ENCODE measurements at regions not wholly inside any gene's neighbourhood (a gene's known extent, or its start where the extent isn't known, plus 50 kb on each side); places are given as distances from the start of the nearest gene placed in this dataset.
"Not testable (repeated sequence)": the region's sequence is repeated elsewhere in the genome, so short reads cannot be mapped to it uniquely, and the experiment has no call there.

GRCh38 chr10:61818251-61818650 lies 83.2 kb upstream of the ARID5B start:
- CTCF ChIA-PET: interaction anchor here (1.2 kb wide), 1 partner anchor 9 kb away, joined by 6 read pairs; no protein-coding TSS in a partner anchor

DNA sequence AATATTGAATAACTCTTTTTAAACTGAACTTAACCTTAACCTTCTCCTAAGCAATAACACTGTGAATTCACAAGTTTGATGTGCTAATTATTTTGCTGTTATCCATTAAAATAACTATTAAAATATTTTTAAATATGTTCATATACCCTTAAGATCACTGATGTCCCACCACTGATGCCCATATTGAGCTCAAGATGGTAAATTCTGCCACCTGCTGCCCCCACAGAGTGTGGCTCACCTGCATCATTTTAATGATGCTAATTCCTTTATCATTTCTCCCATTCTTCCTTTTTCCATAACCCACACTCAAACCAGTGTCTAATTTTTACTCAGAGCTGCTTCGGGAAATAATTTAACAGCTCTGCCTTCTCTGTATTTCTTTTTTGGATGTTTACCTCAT lies 82.3 kb upstream of the ARID5B start:
- no peak for DNase-seq
- no peaks in the 10 kb centered on the region for H3K36me3 Mint-ChIP-seq (ENCODE audit: low read depth)
- no peak overlapping the region for H3K27ac Mint-ChIP-seq
- H3K4me1 Mint-ChIP-seq: no peaks in the 10 kb centered on the region
- no peak overlapping the region for H3K4me3 Mint-ChIP-seq
- ChIA-PET POLR2A (no interaction called here), CTCF (interaction anchor here (0.6 to 2.1 kb wide), 6 partner anchors 8 to 163 kb away, joined by 3 to 6 read pairs (median 3); no protein-coding TSS in a partner anchor)
- no peaks in the 10 kb centered on the region for H3K27me3 Mint-ChIP-seq
- H3K9me3 Mint-ChIP-seq: no peaks in the 10 kb centered on the region

More at GRCh38 chr10:61818251-61818650, 83.2 kb upstream of the ARID5B start:
- H3K27me3 Mint-ChIP-seq; H3K27ac Mint-ChIP-seq; H3K4me3 Mint-ChIP-seq; POLR2A ChIA-PET; DNase-seq; H3K4me1 Mint-ChIP-seq; H3K9me3 Mint-ChIP-seq; H3K36me3 Mint-ChIP-seq (ENCODE audit: low read depth): not testable (repeated sequence)

DNA sequence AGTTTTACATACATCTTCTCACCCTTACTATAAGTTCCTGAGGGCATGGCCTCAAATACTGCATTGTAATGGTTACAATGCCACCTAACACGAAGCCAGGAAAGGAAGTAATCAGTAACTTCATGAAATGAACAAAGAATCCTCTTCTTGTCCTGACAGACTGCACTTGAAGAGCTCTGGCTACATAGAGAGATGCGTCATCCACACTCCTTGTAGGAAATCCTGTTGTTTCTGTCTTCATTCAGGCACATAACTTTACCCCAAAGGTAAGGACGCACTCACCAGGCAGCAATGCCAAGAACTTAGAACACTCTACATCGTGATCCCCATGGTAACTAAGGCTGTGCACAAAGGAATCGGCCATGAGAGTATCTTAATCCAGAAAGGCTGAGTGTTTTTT lies 80.3 kb upstream of the ARID5B start:
- no peaks in the 10 kb centered on the region for H3K36me3 Mint-ChIP-seq (ENCODE audit: low read depth)
- POLR2A ChIA-PET: no interaction called here
- no peak for DNase-seq
- H3K4me1 Mint-ChIP-seq: no peaks in the 10 kb centered on the region
- no peaks in the 10 kb centered on the region for H3K9me3 Mint-ChIP-seq
- H3K27me3 Mint-ChIP-seq: no peaks in the 10 kb centered on the region
- no peak overlapping the region for H3K27ac Mint-ChIP-seq
- no peak overlapping the region for H3K4me3 Mint-ChIP-seq
- CTCF ChIA-PET: interaction anchor here (1.1 kb wide), 1 partner anchor 70 kb away, joined by 6 read pairs; no protein-coding TSS in a partner anchor

- Mint-ChIP-seq H3K27me3 (no peaks in the 10 kb centered on the region), H3K9me3 (no peaks in the 10 kb centered on the region), H3K27ac (no peak overlapping the region), H3K36me3 (ENCODE audit: low read depth) (no peaks in the 10 kb centered on the region), H3K4me1 (no peaks in the 10 kb centered on the region), H3K4me3 (no peak overlapping the region)
- CTCF ChIA-PET: interaction anchor here (1.1 kb wide), 1 partner anchor 70 kb away, joined by 6 read pairs; no protein-coding TSS in a partner anchor
- POLR2A ChIA-PET: no interaction called here
- DNase-seq: no peak
These were observed 79.8 kb upstream of the ARID5B start for GRCh38 chr10:61821693-61822092.

GRCh38 chr10:61822096-61822495 lies 79.4 kb upstream of the ARID5B start:
- Mint-ChIP-seq H3K4me1 (no peaks in the 10 kb centered on the region), H3K27me3 (no peaks in the 10 kb centered on the region), H3K9me3 (no peaks in the 10 kb centered on the region), H3K27ac (no peak overlapping the region), H3K4me3 (no peak overlapping the region), H3K36me3 (ENCODE audit: low read depth) (no peaks in the 10 kb centered on the region)
- POLR2A ChIA-PET: no interaction called here
- CTCF ChIA-PET: interaction anchor here (1.1 kb wide), 1 partner anchor 71 kb away, joined by 6 read pairs; no protein-coding TSS in a partner anchor
- DNase-seq: no peak

- DNase-seq: no peak
- Mint-ChIP-seq H3K4me3 (no peak overlapping the region), H3K9me3 (no peaks in the 10 kb centered on the region), H3K27me3 (no peaks in the 10 kb centered on the region), H3K36me3 (ENCODE audit: low read depth) (no peaks in the 10 kb centered on the region), H3K4me1 (no peaks in the 10 kb centered on the region), H3K27ac (no peak overlapping the region)
- CTCF ChIA-PET: interaction anchor here (1.1 kb wide), 1 partner anchor 13 kb away, joined by 3 read pairs; no protein-coding TSS in a partner anchor
- POLR2A ChIA-PET: no interaction called here
These were observed 78.7 kb upstream of the ARID5B start for GRCh38 chr10:61822781-61823230.

- H3K9me3 Mint-ChIP-seq: no peaks in the 10 kb centered on the region
- no peaks in the 10 kb centered on the region for H3K36me3 Mint-ChIP-seq (ENCODE audit: low read depth)
- H3K27me3 Mint-ChIP-seq: no peaks in the 10 kb centered on the region
- no peak for DNase-seq
- ChIA-PET POLR2A (no interaction called here), CTCF (interaction anchor here (1.4 kb wide), 1 partner anchor 74 kb away, joined by 3 read pairs; no protein-coding TSS in a partner anchor)
- H3K4me1 Mint-ChIP-seq: no peaks in the 10 kb centered on the region
- H3K27ac Mint-ChIP-seq: no peak overlapping the region
- H3K4me3 Mint-ChIP-seq: no peak overlapping the region
These were observed 76.5 kb upstream of the ARID5B start for GRCh38 chr10:61825001-61825400.

DNA sequence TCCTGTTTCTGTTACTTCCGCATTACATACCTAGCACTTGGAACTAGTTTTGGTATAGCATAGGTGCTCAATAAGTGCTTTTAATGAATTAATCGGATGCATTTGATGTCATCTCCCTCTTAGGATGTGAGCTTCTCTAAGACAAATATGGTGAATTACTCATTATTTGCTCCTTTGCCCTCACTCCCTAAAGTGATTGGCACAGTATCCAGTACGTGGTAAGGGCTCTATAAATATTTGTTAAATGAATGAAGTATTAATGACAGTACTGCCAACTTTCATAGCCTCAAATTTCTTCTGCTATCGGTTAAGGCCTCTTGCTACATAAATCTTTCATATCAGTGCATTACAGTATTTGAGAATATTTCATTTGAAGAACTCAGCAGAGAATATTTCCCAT lies 75.9 kb upstream of the ARID5B start:
- ChIA-PET POLR2A (no interaction called here), CTCF (interaction anchor here (1.4 kb wide), 1 partner anchor 75 kb away, joined by 3 read pairs; no protein-coding TSS in a partner anchor)
- Mint-ChIP-seq H3K27me3 (no peaks in the 10 kb centered on the region), H3K27ac (no peak overlapping the region), H3K36me3 (ENCODE audit: low read depth) (no peaks in the 10 kb centered on the region), H3K4me1 (no peaks in the 10 kb centered on the region), H3K4me3 (no peak overlapping the region), H3K9me3 (no peaks in the 10 kb centered on the region)
- no peak for DNase-seq

DNA sequence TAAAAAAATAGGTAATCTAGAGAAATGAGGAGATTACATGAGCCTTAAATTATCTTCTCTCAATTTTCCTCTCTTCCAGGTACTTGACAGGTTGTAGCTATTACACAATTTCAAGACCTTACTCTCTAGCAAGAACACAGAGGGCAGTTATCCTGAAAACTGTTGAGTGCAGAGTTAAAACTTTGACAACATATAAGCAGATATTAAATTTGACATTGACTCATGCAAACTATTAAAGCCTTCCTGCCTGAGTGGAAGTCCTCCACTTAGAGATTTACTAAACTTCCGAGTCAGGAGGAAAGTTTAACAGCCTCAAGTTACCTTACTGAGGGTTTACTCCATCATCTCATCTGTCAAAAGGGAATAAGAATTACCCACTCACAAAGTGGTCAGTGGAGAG lies 73.5 kb upstream of the ARID5B start:
- CTCF ChIA-PET: interaction anchor here (0.7 to 1.9 kb wide), 2 partner anchors 9 to 84 kb away, joined by 3 to 6 read pairs; no protein-coding TSS in a partner anchor
- Mint-ChIP-seq H3K9me3 (no peaks in the 10 kb centered on the region), H3K27me3 (no peaks in the 10 kb centered on the region), H3K36me3 (ENCODE audit: low read depth) (no peaks in the 10 kb centered on the region), H3K4me1 (no peaks in the 10 kb centered on the region), H3K27ac (no peak overlapping the region), H3K4me3 (no peak overlapping the region)
- POLR2A ChIA-PET: interaction anchor here (0.6 kb wide), 1 partner anchor 1306 kb away, joined by 6 read pairs; no protein-coding TSS in a partner anchor
- no peak for DNase-seq

GRCh38 chr10:61828788-61829187 lies 72.7 kb upstream of the ARID5B start:
- H3K4me1 Mint-ChIP-seq: no peaks in the 10 kb centered on the region
- H3K36me3 Mint-ChIP-seq (ENCODE audit: low read depth): no peaks in the 10 kb centered on the region
- H3K9me3 Mint-ChIP-seq: no peaks in the 10 kb centered on the region
- no peak overlapping the region for H3K27ac Mint-ChIP-seq
- H3K4me3 Mint-ChIP-seq: no peak overlapping the region
- CTCF ChIA-PET: interaction anchor here (0.7 to 1.9 kb wide), 2 partner anchors 10 to 83 kb away, joined by 3 to 6 read pairs; no protein-coding TSS in a partner anchor
- DNase-seq: no peak
- no peaks in the 10 kb centered on the region for H3K27me3 Mint-ChIP-seq
- POLR2A ChIA-PET: no interaction called here

- POLR2A ChIA-PET: no interaction called here
- Mint-ChIP-seq H3K27ac (no peak overlapping the region), H3K27me3 (no peaks in the 10 kb centered on the region), H3K9me3 (no peaks in the 10 kb centered on the region), H3K36me3 (ENCODE audit: low read depth) (no peaks in the 10 kb centered on the region), H3K4me1 (peaks cover 3% of the 10 kb centered on the region), H3K4me3 (no peak overlapping the region)
- CTCF ChIA-PET: interaction anchor here (0.9 to 1.1 kb wide), 2 partner anchors 10 to 26 kb away, joined by 3 read pairs; no protein-coding TSS in a partner anchor
- no peak for DNase-seq
These were observed 71.2 kb upstream of the ARID5B start for GRCh38 chr10:61830072-61830845.

DNA sequence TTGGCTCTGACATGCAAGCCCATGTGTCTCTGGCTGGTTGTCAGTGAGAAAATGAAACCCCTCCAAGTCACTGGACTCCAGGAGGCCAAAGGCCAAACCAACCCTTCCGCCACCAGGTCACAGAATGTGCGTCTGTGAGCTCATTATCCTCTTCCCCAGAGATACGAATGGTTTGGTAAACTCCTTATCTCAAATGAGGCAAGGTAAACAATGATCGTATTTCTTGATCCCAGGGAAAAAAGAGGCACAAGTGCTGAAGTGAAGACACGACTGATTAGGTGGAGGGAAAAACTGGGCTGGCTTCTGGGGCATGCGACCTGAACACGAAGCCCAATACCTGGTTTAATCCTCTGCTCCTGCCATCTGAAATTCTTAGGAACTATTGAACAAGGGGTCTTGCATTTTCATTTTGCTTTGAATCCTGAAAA lies 70.6 kb upstream of the ARID5B start:
- no peaks in the 10 kb centered on the region for H3K27me3 Mint-ChIP-seq
- H3K9me3 Mint-ChIP-seq: no peaks in the 10 kb centered on the region

DNA sequence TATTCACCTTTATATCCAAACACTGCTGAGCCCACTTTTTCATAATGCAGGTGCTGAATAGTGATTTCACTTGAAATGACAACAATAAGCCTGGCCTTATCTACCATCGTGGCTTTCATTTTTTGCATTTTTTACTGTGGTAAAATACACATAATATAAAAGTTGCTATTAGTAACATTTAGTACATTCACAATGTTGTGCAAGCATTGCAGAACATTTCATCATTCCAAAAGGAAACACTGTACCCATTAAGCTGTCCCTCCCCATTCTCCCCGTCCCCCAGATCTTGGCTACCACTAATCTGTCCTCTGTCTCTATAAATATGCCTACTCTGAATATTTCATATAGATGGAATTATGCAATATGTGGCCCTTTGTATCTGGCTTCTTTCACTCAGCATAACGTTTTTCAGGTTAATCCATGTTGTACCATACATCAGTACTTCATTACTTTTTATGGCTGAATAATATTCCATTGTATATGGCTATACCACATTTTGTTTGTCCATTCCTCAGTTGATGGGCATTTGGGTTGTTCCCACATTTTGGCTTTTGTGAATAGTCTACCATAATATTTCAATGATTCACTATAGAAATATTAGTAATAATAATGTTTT lies 68.5 kb upstream of the ARID5B start:
- no peak overlapping the region for H3K27ac Mint-ChIP-seq
- H3K27me3 Mint-ChIP-seq: no peaks in the 10 kb centered on the region
- CTCF ChIA-PET: interaction anchor here (0.5 kb wide), 1 partner anchor 409 kb away, joined by 3 read pairs; no protein-coding TSS in a partner anchor
- no peak for DNase-seq
- H3K4me3 Mint-ChIP-seq: no peak overlapping the region
- peaks cover 17% of the 10 kb centered on the region for H3K4me1 Mint-ChIP-seq
- POLR2A ChIA-PET: no interaction called here
- H3K36me3 Mint-ChIP-seq (ENCODE audit: low read depth): no peaks in the 10 kb centered on the region
- no peaks in the 10 kb centered on the region for H3K9me3 Mint-ChIP-seq

More for the DNA sequence above, 70.6 kb upstream of the ARID5B start:
- CTCF ChIA-PET: interaction anchor here (0.9 to 1.1 kb wide), 3 partner anchors 11 to 27 kb away, joined by 3 read pairs; no protein-coding TSS in a partner anchor
- DNase-seq: no peak
- H3K4me1 Mint-ChIP-seq: peaks cover 7% of the 10 kb centered on the region
- no peaks in the 10 kb centered on the region for H3K36me3 Mint-ChIP-seq (ENCODE audit: low read depth)
- H3K4me3 Mint-ChIP-seq: no peak overlapping the region
- POLR2A ChIA-PET: no interaction called here
- H3K27ac Mint-ChIP-seq: no peak overlapping the region
